ENCODE measurements at regions not wholly inside any gene's neighbourhood (a gene's known extent, or its start where the extent isn't known, plus 50 kb on each side); places are given as distances from the start of the nearest gene placed in this dataset.

GRCh38 chr17:70230850-70231640 lies 61.7 kb downstream of the KCNJ2 start:
- no peak overlapping the region for H3K4me3 ChIP-seq (ENCODE audit: low read depth, low read length)
- no peak for DNase-seq (ENCODE audit: low read depth)

- DNase-seq (ENCODE audit: low read depth): no peak
- H3K4me3 ChIP-seq (ENCODE audit: low read depth, low read length): no peak overlapping the region
These were observed 63.1 kb downstream of the KCNJ2 start for GRCh38 chr17:70232466-70232865.

- H3K4me3 ChIP-seq (ENCODE audit: low read depth, low read length): no peak overlapping the region
- no peak for DNase-seq (ENCODE audit: low read depth)
These were observed 65.9 kb downstream of the KCNJ2 start for GRCh38 chr17:70235252-70235651.

- no peak for DNase-seq (ENCODE audit: low read depth)
These were observed 68.9 kb downstream of the KCNJ2 start for GRCh38 chr17:70238228-70238627.

GRCh38 chr17:70238646-70239045 lies 69.3 kb downstream of the KCNJ2 start:
- no peak for DNase-seq (ENCODE audit: low read depth)
- no peak overlapping the region for H3K4me3 ChIP-seq (ENCODE audit: low read depth, low read length)

More at GRCh38 chr17:70238228-70238627, 68.9 kb downstream of the KCNJ2 start:
- no peak overlapping the region for H3K4me3 ChIP-seq (ENCODE audit: low read depth, low read length)

- DNase-seq (ENCODE audit: low read depth): no peak
- H3K4me3 ChIP-seq (ENCODE audit: low read depth, low read length): no peak overlapping the region
These were observed 70.1 kb downstream of the KCNJ2 start for GRCh38 chr17:70239391-70239826.

- H3K4me3 ChIP-seq (ENCODE audit: low read depth, low read length): no peak overlapping the region
- DNase-seq (ENCODE audit: low read depth): no peak
These were observed 71.7 kb downstream of the KCNJ2 start for GRCh38 chr17:70241071-70241470.

GRCh38 chr17:70242781-70243437 lies 73.6 kb downstream of the KCNJ2 start:
- no peak overlapping the region for H3K4me3 ChIP-seq (ENCODE audit: low read depth, low read length)
- no peak for DNase-seq (ENCODE audit: low read depth)

GRCh38 chr17:70251706-70252105 lies 82.4 kb downstream of the KCNJ2 start:
- no peak for DNase-seq (ENCODE audit: low read depth)
- H3K4me3 ChIP-seq (ENCODE audit: low read depth, low read length): no peak overlapping the region

GRCh38 chr17:70254735-70255460 lies 85.6 kb downstream of the KCNJ2 start:
- no peak overlapping the region for H3K4me3 ChIP-seq (ENCODE audit: low read depth, low read length)
- no peak for DNase-seq (ENCODE audit: low read depth)

- H3K4me3 ChIP-seq (ENCODE audit: low read depth, low read length): no peak overlapping the region
- DNase-seq (ENCODE audit: low read depth): no peak
These were observed 87.4 kb downstream of the KCNJ2 start for GRCh38 chr17:70256751-70257150.

- no peak overlapping the region for H3K4me3 ChIP-seq (ENCODE audit: low read depth, low read length)
- DNase-seq (ENCODE audit: low read depth): no peak
These were observed 89.1 kb downstream of the KCNJ2 start for GRCh38 chr17:70258465-70258864.

GRCh38 chr17:70259400-70259799 lies 90.1 kb downstream of the KCNJ2 start:
- no peak for DNase-seq (ENCODE audit: low read depth)
- no peak overlapping the region for H3K4me3 ChIP-seq (ENCODE audit: low read depth, low read length)

GRCh38 chr17:70261170-70261569 lies 91.8 kb downstream of the KCNJ2 start:
- H3K4me3 ChIP-seq (ENCODE audit: low read depth, low read length): no peak overlapping the region
- DNase-seq (ENCODE audit: low read depth): no peak

GRCh38 chr17:70265471-70265870 lies 96.1 kb downstream of the KCNJ2 start:
- no peak overlapping the region for H3K4me3 ChIP-seq (ENCODE audit: low read depth, low read length)
- no peak for DNase-seq (ENCODE audit: low read depth)

- DNase-seq (ENCODE audit: low read depth): no peak
These were observed 97.1 kb downstream of the KCNJ2 start for GRCh38 chr17:70266394-70266793.

GRCh38 chr17:70268383-70268782 lies 99.1 kb downstream of the KCNJ2 start:
- H3K4me3 ChIP-seq (ENCODE audit: low read depth, low read length): no peak overlapping the region
- DNase-seq (ENCODE audit: low read depth): no peak

More at GRCh38 chr17:70266394-70266793, 97.1 kb downstream of the KCNJ2 start:
- H3K4me3 ChIP-seq (ENCODE audit: low read depth, low read length): no peak overlapping the region

- no peak overlapping the region for H3K4me3 ChIP-seq (ENCODE audit: low read depth, low read length)
- DNase-seq (ENCODE audit: low read depth): no peak
These were observed 101.2 kb downstream of the KCNJ2 start for GRCh38 chr17:70270554-70270953.

GRCh38 chr17:70271200-70271599 lies 101.9 kb downstream of the KCNJ2 start:
- no peak overlapping the region for H3K4me3 ChIP-seq (ENCODE audit: low read depth, low read length)
- no peak for DNase-seq (ENCODE audit: low read depth)

- DNase-seq (ENCODE audit: low read depth): no peak
- H3K4me3 ChIP-seq (ENCODE audit: low read depth, low read length): no peak overlapping the region
These were observed 102.3 kb downstream of the KCNJ2 start for GRCh38 chr17:70271672-70272071.

All from skeletal muscle cell (primary cell).